GM23338 (cell line): ENCODE measurements at regions not wholly inside any gene's neighbourhood (a gene's known extent, or its start where the extent isn't known, plus 50 kb on each side); places are given as distances from the start of the nearest gene placed in this dataset.

ENCODE experiments used
- CREB1 ChIP-seq: fragments of 250-450 bp; sonication (Bioruptor Pico); IDR thresholded peaks from 2 replicates; pipeline ENCODE4 v1.5.0; 2020; ENCODE audit warnings: low read depth, mild to moderate bottlenecking, moderate library complexity
- CTCF ChIP-seq, 2 experiments: fragments of 200-600 bp in 1 of 2; sonication (generic) in 1 of 2; conservative IDR thresholded peaks; 2 replicates each; pipeline versions ENCODE4 v1.5.1 to v1.6.1; 2016 to 2017; ENCODE audit warnings: antibody characterized with exemption in 2 of 2, low read depth in 2 of 2, mild to moderate bottlenecking in 2 of 2, moderate library complexity in 1 of 2
- EZH2 ChIP-seq: fragments of 200-600 bp; sonication (generic); IDR thresholded peaks from one replicate; pipeline ENCODE4 v1.8.0; 2017; ENCODE audit warnings: antibody characterized with exemption, mild to moderate bottlenecking, low read depth; ENCODE audit not compliant: unreplicated experiment
- EZH2phosphoT487 ChIP-seq: fragments of 200-600 bp; sonication (generic); IDR thresholded peaks from one replicate; pipeline ENCODE4 v1.8.1; 2018; ENCODE audit warnings: antibody characterized with exemption; ENCODE audit not compliant: unreplicated experiment
- JUNB ChIP-seq: IDR thresholded peaks from one replicate; pipeline ENCODE4 v1.6.1; 2016; ENCODE audit warnings: antibody characterized with exemption; ENCODE audit not compliant: unreplicated experiment
- POLR2AphosphoS5 ChIP-seq: IDR thresholded peaks from 2 replicates; pipeline ENCODE4 v1.6.1; 2016; ENCODE audit warnings: antibody characterized with exemption, low read depth
- REST ChIP-seq: IDR thresholded peaks from one replicate; pipeline ENCODE4 v1.6.1; 2018; ENCODE audit warnings: antibody characterized with exemption; ENCODE audit not compliant: unreplicated experiment

GRCh38 chr13:48163061-48163460, 68.2 kb upstream of the MED4 start:
- TF ChIP-seq POLR2AphosphoS5 (no peak), CTCF (conservative IDR thresholded peaks at IDR 0.05; ENCODE audit: low read depth in 2 of 2) (no peak), EZH2 (no peak), REST (no peak), JUNB (no peak), EZH2phosphoT487 (no peak), CREB1 (CRISPR knock-in tag) (no peak)
